Trophoblast cell (in vitro differentiated cells and primary cell): ENCODE measurements at regions not wholly inside any gene's neighbourhood (a gene's known extent, or its start where the extent isn't known, plus 50 kb on each side); places are given as distances from the start of the nearest gene placed in this dataset.
A peak's percentile ranks its signal among the peaks of the same experiment; 100 is the strongest.

Experiments
- DNase-seq, 2 donors: peaks; one replicate each; pipeline ENCODE4 v3.0.0-alpha.2; 2016
- H2AFZ ChIP-seq: 2 replicates; pipeline ENCODE4 v1.6.1; 2013; ENCODE audit warnings: low read length, moderate library complexity, mild to moderate bottlenecking; ENCODE audit not compliant: insufficient read depth, poor library complexity
- H2AK5ac ChIP-seq: 2 replicates; pipeline ENCODE4 v1.6.1; 2013; ENCODE audit warnings: mild to moderate bottlenecking, low read length
- H2BK120ac ChIP-seq: 2 replicates; pipeline ENCODE4 v1.6.1; 2013; ENCODE audit warnings: low read length, mild to moderate bottlenecking, moderate library complexity; ENCODE audit not compliant: insufficient read depth, poor library complexity
- H2BK12ac ChIP-seq: 2 replicates; pipeline ENCODE4 v1.6.1; 2013; ENCODE audit warnings: mild to moderate bottlenecking, low read length, moderate library complexity
- H2BK5ac ChIP-seq: 2 replicates; pipeline ENCODE4 v1.6.1; 2013; ENCODE audit warnings: low read length, low read depth, moderate library complexity, mild to moderate bottlenecking; ENCODE audit not compliant: poor library complexity
- H3K14ac ChIP-seq: 2 replicates; pipeline ENCODE4 v1.6.1; 2013; ENCODE audit warnings: mild to moderate bottlenecking, low read length
- H3K18ac ChIP-seq: 2 replicates; pipeline ENCODE4 v1.6.1; 2013; ENCODE audit warnings: mild to moderate bottlenecking, low read length
- H3K23ac ChIP-seq: 2 replicates; pipeline ENCODE4 v1.6.1; 2013; ENCODE audit warnings: low read length
- H3K27ac ChIP-seq: 2 replicates; pipeline ENCODE4 v1.5.1; 2013; ENCODE audit warnings: low read depth, mild to moderate bottlenecking, inconsistent platforms, low read length, moderate library complexity
- H3K27me3 ChIP-seq: 2 replicates; pipeline ENCODE4 v1.6.1; 2013; ENCODE audit warnings: inconsistent platforms, mild to moderate bottlenecking, low read length, moderate library complexity; ENCODE audit not compliant: insufficient read depth
- H3K36me3 ChIP-seq, 2 experiments: 1 replicate in 1 of 2; 2 replicates in 1 of 2; pipeline ENCODE4 v1.6.1; 2013; ENCODE audit warnings: low read length in 2 of 2, mild to moderate bottlenecking in 2 of 2, moderate library complexity in 1 of 2; ENCODE audit not compliant: insufficient read depth in 2 of 2, control insufficient read depth in 1 of 2
- H3K4ac ChIP-seq: 2 replicates; pipeline ENCODE4 v1.6.1; 2013; ENCODE audit warnings: low read depth, mild to moderate bottlenecking, low read length, moderate library complexity
- H3K4me1 ChIP-seq, 2 experiments: 1 replicate in 1 of 2; 2 replicates in 1 of 2; pipeline ENCODE4 v1.6.1; 2013; ENCODE audit warnings: low read length in 2 of 2, mild to moderate bottlenecking in 2 of 2, moderate library complexity in 1 of 2; ENCODE audit not compliant: insufficient read depth in 2 of 2, control insufficient read depth in 1 of 2
- H3K4me2 ChIP-seq: 2 replicates; pipeline ENCODE4 v1.6.1; 2013; ENCODE audit warnings: inconsistent platforms, mild to moderate bottlenecking, low read length, moderate library complexity
- H3K4me3 ChIP-seq: 2 replicates; pipeline ENCODE4 v1.5.1; 2013; ENCODE audit warnings: mild to moderate bottlenecking, low read depth, low read length, inconsistent platforms
- H3K79me1 ChIP-seq: one replicate; pipeline ENCODE4 v1.6.1; 2013; ENCODE audit warnings: low read length
- H3K79me2 ChIP-seq: 2 replicates; pipeline ENCODE4 v1.6.1; 2013; ENCODE audit warnings: low read length, mild to moderate bottlenecking; ENCODE audit not compliant: control insufficient read depth, insufficient read depth, poor library complexity
- H3K9ac ChIP-seq: 2 replicates; pipeline ENCODE4 v1.6.1; 2013; ENCODE audit warnings: mild to moderate bottlenecking, low read length
- H3K9me3 ChIP-seq: 2 replicates; pipeline ENCODE4 v1.6.1; 2013; ENCODE audit warnings: low read depth, mild to moderate bottlenecking, control low read depth, inconsistent platforms, low read length; ENCODE audit not compliant: insufficient read depth
- H4K12ac ChIP-seq: 2 replicates; pipeline ENCODE4 v1.6.1; 2013; ENCODE audit warnings: low read depth, mild to moderate bottlenecking, low read length, moderate library complexity
- H4K8ac ChIP-seq: 2 replicates; pipeline ENCODE4 v1.6.1; 2013; ENCODE audit warnings: low read depth, mild to moderate bottlenecking, low read length, moderate library complexity
- H4K91ac ChIP-seq: one replicate; pipeline ENCODE4 v1.6.1; 2013; ENCODE audit warnings: low read depth, mild to moderate bottlenecking, low read length, moderate library complexity
- WGBS: extraction: QIAGEN DNeasy Blood & Tissue Kit; methylation state at CpG from one replicate; pipeline ENCODE4 v1.1.7; 2013; ENCODE audit warnings: missing lambda C conversion rate; ENCODE audit not compliant: insufficient read length, insufficient coverage; ENCODE audit errors: extremely low coverage; 5-methylcytosine and 5-hydroxymethylcytosine counted together

- no peak overlapping the region for H3K4me3 ChIP-seq
- peaks cover 3% of the 10 kb centered on the region for H3K9me3 ChIP-seq
- no peak overlapping the region for H2BK12ac ChIP-seq
- no peak overlapping the region for H3K4ac ChIP-seq
- H3K23ac ChIP-seq: no peak overlapping the region
- H3K36me3 ChIP-seq: no peaks in the 10 kb centered on the region
- no peak overlapping the region for H4K12ac ChIP-seq
- no peak overlapping the region for H3K27ac ChIP-seq
- no peaks in the 10 kb centered on the region for H3K79me2 ChIP-seq
- H4K91ac ChIP-seq: no peak overlapping the region
- no peaks in the 10 kb centered on the region for H3K27me3 ChIP-seq
- WGBS: no CpG with 5 or more reads among the region's 3 CpGs
- no peak overlapping the region for H3K9ac ChIP-seq
- H4K8ac ChIP-seq: no peak overlapping the region
- H3K18ac ChIP-seq: no peak overlapping the region
- no peak overlapping the region for H2BK5ac ChIP-seq
- no peak overlapping the region for H3K14ac ChIP-seq
- no peak overlapping the region for H3K4me2 ChIP-seq
- no peak overlapping the region for H2AK5ac ChIP-seq
- no peaks in the 10 kb centered on the region for H3K79me1 ChIP-seq
- H2BK120ac ChIP-seq: no peak overlapping the region
- no peak for DNase-seq
- H3K4me1 ChIP-seq: no peaks in the 10 kb centered on the region
- H2AFZ ChIP-seq: no peak overlapping the region
Observed at GRCh38 chr1:36614571-36614970, 131.9 kb upstream of the CSF3R start.

GRCh38 chr1:36613721-36614120 lies 131.0 kb upstream of the CSF3R start:
- Histone ChIP-seq H3K9me3 (peaks cover 3% of the 10 kb centered on the region), H3K4me2 (no peak overlapping the region), H3K9ac (no peak overlapping the region), H4K12ac (no peak overlapping the region), H3K27ac (no peak overlapping the region), H3K4me3 (no peak overlapping the region), H2BK5ac (no peak overlapping the region), H3K79me2 (no peaks in the 10 kb centered on the region), H3K4me1 (no peaks in the 10 kb centered on the region), H2BK12ac (no peak overlapping the region), H3K23ac (peak overlapping the region; percentile 88), H3K79me1 (no peaks in the 10 kb centered on the region), H3K14ac (no peak overlapping the region), H4K91ac (no peak overlapping the region), H3K36me3 (no peaks in the 10 kb centered on the region), H3K4ac (no peak overlapping the region), H2BK120ac (no peak overlapping the region), H3K18ac (no peak overlapping the region), H2AK5ac (no peak overlapping the region), H2AFZ (no peak overlapping the region), H4K8ac (no peak overlapping the region), H3K27me3 (no peaks in the 10 kb centered on the region)
- WGBS: no CpG with 5 or more reads among the region's 3 CpGs
- DNase-seq: no peak

GRCh38 chr1:36612881-36613280 lies 130.2 kb upstream of the CSF3R start:
- Histone ChIP-seq H3K9me3 (peaks cover 3% of the 10 kb centered on the region), H4K8ac (no peak overlapping the region), H2AK5ac (no peak overlapping the region), H2BK12ac (no peak overlapping the region), H3K14ac (no peak overlapping the region), H3K4me3 (no peak overlapping the region), H3K9ac (no peak overlapping the region), H2BK5ac (no peak overlapping the region), H3K79me2 (no peaks in the 10 kb centered on the region), H3K4me1 (no peaks in the 10 kb centered on the region), H2BK120ac (no peak overlapping the region), H3K27me3 (no peaks in the 10 kb centered on the region), H3K23ac (no peak overlapping the region), H3K4ac (no peak overlapping the region), H4K91ac (no peak overlapping the region), H3K4me2 (no peak overlapping the region), H2AFZ (no peak overlapping the region), H3K36me3 (no peaks in the 10 kb centered on the region), H3K79me1 (no peaks in the 10 kb centered on the region), H3K18ac (no peak overlapping the region), H4K12ac (no peak overlapping the region), H3K27ac (no peak overlapping the region)
- peak in 1 of 2 donors; percentile 19 for DNase-seq
- WGBS: no CpG with 5 or more reads among the region's 8 CpGs

- Histone ChIP-seq H3K9ac (no peak overlapping the region), H3K27ac (no peak overlapping the region), H3K27me3 (no peaks in the 10 kb centered on the region), H3K4ac (no peak overlapping the region), H3K9me3 (peaks cover 2% of the 10 kb centered on the region), H2AFZ (no peak overlapping the region), H3K23ac (no peak overlapping the region), H3K14ac (no peak overlapping the region), H3K18ac (no peak overlapping the region), H2BK12ac (no peak overlapping the region), H3K79me1 (no peaks in the 10 kb centered on the region), H4K12ac (no peak overlapping the region), H4K91ac (no peak overlapping the region), H3K36me3 (no peaks in the 10 kb centered on the region), H2BK120ac (no peak overlapping the region), H3K4me3 (no peak overlapping the region), H3K4me2 (no peak overlapping the region), H3K79me2 (no peaks in the 10 kb centered on the region), H4K8ac (no peak overlapping the region), H2AK5ac (no peak overlapping the region), H3K4me1 (no peaks in the 10 kb centered on the region), H2BK5ac (no peak overlapping the region)
- no CpG with 5 or more reads among the region's 10 CpGs for WGBS
- DNase-seq: no peak
Observed at GRCh38 chr1:36612121-36612520, 129.4 kb upstream of the CSF3R start.
